GM19238 (cell line): ENCODE measurements at regions not wholly inside any gene's neighbourhood (a gene's known extent, or its start where the extent isn't known, plus 50 kb on each side); places are given as distances from the start of the nearest gene placed in this dataset.

Source experiments
- DNase-seq: peaks from one replicate; pipeline ENCODE4 v3.0.0; 2011; ENCODE audit warnings: low spot score; ENCODE audit not compliant: insufficient read length

- no peak for DNase-seq
These were observed 210.2 kb upstream of the TNP1 start for GRCh38 chr2:217070043-217070430.

GRCh38 chr2:217069263-217070042, 209.6 kb upstream of the TNP1 start:
- DNase-seq = no peak

DNA sequence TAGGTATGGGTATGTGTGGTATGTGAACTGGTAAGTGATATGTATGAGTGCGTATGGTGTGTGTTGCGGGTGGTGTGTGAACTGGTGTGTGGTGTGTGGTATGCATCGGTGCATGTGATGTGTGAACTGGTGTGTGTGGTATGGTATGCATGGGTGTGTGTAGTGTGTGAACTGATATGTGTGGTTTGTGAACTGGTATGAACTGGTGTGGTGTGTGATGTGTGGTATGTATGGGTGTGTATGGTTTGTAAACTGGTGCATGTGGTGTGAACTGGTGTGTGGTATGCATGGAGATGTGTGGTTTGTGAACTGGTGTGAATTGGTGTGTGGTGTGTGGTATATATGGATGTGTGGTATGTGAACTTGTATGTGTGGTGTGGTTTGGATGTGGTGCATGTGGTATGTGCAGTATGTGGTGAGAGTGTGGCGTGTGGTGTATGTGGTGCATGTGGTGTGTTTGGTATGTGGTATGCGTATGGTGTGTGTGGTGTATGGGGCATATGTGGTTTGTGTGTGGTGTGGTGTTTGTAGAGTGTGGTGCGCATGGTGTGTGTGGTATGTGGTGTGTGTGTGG, 208.9 kb upstream of the TNP1 start:
- no peak for DNase-seq

DNA sequence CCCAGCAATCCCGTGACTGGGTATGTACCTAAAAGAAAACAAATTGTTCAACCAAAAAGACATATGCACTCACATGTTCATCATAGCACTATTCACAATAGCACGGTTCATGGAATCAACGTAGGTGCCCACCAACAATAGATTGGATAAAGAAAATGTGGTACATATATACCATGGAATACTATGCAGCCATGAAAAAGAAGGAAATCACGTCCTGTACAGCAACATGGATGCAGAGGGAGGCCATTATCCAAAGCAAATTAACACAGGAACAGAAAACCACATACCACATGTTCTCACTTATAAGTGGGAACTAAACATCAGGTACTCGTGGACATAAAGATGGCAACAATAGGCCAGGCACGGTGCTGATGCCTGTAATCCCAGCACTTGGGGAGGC, 207.9 kb upstream of the TNP1 start:
- DNase-seq = no peak

DNA sequence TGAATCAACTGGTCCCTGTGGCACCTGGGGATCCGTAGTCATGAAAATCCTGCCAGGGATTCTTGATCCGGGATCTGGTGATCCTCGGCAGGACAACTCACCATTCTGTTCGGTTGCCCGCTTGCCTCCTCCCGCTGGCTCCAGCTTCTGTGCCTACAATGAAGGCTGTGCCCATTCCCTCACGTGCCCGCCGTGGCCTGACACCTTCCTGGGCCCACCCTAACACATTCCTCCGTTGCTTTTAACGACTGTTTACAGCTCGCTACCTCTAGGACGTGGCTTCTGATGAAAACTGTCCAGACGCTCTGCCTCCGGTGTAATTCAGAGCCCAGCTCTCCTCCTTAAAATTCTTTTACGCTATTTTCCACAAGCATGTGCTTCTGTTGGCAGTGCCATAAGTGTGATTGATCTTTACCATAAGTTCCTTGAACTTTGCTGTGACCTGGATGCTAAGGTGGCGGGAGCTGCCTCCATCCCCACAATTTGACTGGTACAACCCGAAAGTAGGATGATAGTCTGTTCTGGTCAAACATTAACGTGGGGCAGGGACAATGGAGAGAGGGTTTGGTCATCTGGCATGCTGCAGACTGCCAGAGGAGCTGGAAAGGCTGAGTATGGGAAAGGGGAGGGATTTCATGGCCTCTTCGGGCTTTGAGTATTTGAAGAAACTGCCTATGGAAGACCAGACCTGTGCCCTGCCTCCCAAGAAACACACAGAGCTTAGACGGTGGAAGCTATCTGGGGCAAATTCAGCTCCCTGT, 206.8 kb upstream of the TNP1 start:
- DNase-seq = no peak

DNA sequence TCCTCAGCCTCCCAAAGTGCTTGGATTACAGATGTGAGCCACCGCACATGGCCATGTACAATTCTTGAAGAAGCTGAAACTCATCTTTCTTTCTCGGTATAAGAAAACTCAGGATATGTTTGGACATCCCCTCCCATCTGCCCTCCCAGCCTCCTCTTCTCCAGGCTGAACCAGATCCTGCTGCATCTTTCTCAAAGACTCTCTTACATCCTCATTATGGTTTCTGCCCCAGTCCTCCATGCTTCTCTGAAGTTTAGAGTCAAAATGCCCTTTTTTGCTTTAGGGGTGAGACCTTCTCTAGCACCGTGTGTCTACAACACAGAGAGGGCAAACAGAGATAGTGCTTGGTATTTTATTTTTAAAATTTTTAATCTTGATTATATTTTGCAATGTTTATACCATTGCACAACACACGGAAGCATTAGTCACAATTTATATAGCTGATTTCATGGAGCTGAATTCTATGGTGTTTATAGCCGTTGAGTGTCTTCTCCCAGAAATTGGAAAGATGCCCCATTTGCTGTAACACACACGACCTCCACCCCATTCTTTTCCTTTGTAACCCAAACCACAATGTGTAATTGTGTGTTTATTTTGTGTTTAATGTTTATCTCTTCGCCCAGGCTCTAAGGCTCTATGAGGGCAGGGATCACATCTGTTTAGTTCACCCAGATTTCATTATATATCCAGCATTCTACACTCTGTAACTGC, 206.0 kb upstream of the TNP1 start:
- DNase-seq = no peak

DNA sequence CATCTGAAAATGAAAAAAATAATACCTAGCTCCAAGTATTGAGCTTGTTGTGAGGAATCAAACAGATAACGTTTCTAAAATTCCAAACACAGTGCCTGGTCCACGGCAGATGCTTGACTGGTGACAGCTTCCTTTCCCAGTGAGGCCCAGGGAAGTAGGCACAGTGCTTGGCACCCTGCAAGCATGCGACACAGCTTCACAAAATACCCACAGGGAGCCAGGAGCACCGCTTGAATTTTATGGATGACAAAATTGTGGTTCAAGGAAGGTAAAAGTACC, 205.1 kb upstream of the TNP1 start:
- DNase-seq = no peak

DNA sequence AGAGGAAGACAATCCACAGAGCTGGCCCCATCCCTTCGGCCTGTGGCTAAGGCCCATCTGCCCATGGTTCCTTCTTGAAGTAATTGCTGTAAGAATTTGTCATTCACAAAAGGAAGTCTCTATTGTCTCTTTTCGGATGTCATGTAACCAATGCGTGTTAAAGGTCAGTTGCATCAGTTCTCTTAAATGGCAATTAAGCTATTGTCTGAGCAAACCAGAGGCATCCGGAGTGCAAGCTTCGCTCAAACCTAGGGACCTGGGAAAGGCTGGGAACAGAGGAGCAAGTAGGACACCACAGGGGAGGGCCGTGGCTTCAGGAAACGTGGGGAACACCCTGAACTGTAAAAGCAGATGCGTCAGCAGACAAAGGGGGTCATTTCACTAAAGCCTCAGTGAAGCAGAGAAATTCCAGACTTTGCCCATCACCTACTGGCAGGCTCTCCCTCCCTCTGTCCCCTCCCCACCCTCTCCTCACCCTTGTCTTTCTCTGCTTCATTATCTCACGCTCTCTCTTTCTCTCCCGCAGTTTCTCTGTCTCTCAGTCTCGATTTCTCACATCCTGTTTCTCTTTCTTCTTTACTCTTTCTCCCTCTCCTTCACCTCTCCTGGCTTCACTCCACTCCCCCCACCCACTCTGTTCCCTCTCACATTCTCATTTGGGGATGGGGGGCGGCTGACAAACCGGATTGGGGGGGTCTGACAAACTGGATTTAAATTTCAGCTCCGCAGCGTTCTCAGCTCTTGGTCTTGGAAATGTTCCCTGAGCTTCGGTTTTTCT, 204.6 kb upstream of the TNP1 start:
- no peak for DNase-seq

DNA sequence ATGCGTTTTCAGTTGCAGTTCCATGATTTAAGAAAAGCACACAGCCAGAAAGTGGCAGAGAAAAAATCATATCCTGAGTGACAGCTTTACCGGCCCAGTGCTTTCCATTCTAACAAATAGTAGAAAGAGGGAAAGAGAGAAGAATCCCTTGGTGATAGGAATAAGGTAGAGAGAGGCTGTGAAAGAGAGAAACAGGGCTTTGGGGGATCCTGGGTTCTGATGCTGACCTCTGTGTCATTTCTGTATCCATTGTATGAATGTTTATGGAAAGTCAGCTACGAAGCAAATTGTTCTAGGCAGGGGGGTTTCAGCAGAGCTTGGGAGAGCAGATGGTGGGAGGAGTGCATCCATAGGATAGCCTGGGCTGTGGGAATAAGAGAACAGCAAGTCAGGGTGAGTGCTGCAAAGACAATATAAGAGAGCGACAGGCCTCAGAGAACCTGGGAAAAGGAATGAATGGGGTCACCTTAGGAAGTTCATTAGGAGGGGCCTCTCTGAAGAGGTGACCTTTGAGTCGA, 203.4 kb upstream of the TNP1 start:
- no peak for DNase-seq

GRCh38 chr2:217062768-217063167, 202.9 kb upstream of the TNP1 start:
- no peak for DNase-seq

DNA sequence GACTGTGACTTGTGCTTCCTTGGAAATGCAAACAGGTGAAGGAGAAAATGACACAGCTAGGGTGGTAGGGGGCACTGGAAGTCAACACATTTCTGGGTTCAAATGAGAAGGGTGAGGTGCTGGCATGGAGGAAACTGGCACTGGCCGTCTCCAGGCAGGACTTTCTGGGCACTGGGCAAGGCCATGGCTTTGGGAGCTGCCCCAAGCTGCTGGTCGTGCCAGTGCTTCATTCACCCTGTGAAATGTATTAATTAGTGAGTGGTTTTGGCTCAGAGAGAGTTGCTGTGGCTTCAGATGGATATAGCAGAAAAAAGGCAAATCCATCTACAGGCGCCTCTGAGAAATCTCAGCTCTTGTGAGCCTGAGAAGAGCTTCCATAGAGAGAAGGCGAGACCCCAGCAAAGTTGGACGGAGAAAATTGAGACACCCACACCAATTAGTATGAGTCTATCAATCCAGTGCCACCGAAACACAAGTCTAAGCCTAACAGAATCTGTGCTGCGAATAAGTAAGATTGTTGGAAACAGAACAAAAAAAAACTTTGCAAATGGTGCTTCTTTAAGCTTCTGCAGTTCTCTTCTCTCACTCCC, 202.1 kb upstream of the TNP1 start:
- no peak for DNase-seq

- no peak for DNase-seq
These were observed 201.2 kb upstream of the TNP1 start for GRCh38 chr2:217060951-217061547.

DNA sequence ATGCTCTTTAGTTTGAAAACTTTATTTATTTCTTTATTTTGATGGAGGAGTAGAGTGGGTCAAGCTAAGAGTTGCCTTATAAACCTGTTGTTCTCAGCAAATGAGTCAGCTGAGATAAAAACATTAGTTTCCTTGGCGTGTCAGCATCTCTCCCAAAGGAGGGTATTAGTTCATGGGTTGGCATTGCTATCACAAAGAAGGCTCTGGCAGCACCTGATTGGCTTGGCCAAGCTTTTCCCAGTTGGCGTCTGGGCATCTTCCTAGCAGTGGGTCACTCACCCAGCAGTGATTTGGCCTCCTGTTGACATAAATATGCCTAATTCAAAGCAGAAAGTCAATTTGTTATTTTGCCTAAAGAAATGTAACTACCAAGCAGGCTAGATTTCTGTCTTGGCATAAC, 200.7 kb upstream of the TNP1 start:
- DNase-seq = no peak

- DNase-seq = no peak
These were observed 199.2 kb upstream of the TNP1 start for GRCh38 chr2:217058791-217059755.

DNA sequence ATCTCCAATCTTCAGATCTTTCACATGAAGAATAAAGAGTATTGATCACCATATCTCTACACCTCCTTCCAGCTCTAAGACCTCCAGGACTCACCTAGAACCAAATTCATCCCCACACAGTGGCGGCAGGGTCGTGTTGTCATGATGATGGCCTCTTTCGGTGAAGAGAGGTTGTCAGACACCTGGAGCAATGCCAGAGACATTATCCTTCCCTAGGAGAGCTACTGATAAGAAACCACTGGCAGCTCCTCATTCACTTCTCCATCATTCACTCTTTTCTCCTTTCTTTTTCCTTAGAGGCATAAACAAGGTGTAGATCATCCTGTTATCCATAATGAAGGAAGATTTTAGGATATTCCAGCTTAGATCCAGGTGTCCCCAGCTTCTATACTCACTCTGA, 197.9 kb upstream of the TNP1 start:
- no peak for DNase-seq

DNA sequence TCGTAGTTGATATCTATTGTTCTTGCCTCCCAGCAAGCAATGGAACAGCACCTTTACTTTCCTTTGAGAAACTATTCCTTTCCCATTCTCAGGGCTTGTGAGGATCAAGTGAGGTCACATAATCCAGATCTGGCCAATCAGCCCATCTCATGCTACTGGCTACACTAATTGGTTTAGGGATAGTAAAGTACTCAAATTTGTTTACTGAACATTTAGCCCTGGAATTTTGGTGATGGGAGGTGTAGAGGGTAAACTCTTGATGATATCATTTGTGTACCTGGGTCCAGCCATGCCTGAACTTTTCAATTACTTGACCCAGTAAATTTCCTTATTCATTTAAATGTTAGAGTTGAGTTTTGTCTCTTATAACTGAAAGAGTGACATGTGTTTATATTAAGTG, 195.8 kb upstream of the TNP1 start:
- no peak for DNase-seq

- DNase-seq = no peak
These were observed 194.9 kb upstream of the TNP1 start for GRCh38 chr2:217054791-217055190.

DNA sequence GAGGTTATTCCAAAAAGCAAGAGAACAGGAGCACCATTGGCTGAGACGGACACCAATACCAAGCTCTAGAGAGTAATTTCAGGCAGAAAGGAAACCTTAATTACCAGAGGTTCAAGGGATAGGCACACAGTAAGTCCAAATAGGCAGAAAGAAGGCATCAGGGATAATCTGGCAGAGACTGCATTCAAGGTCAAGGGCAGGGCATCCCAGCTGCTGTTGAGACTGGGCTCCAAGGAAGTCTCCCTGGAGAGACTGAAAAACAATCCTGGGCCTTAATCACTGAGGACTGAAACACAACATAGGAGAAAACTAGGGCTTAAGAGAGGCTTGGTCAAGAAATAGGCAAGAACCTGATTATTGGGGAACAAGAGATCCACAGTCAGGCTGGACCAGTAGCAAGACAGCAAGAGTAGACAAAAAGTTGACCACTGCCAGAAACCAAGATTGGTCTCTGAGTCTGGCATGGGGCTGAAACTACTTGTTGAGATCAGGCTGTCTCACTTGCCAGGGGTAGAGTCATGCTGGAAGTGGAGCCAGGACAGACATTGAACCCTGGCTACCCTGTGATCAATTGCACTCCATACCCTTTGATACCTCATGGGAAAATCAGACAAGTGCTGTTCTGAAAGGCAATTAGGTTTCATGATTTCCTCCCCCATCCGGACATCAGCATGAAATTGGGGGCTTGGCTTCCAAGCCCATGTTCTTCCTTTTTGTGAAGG, 193.2 kb upstream of the TNP1 start:
- no peak for DNase-seq

DNA sequence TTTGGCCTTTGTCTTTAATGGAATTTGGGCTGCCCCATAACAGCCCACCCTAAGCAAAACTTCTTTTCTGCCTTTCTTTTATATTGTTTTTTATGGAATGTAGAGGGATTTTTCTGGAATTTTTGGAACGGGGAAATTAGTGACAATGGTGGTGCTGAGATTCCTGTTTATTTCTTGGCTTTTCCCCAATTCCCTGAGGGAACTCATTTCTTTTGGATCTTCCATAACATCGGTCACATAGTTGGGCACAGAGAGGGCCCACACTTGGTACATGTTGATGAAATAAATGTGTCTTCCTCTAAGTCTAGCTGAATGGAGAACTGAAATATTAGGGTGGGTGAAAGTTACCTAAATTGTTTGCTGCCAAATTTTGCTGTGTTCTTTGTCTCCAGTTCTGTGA, 191.6 kb upstream of the TNP1 start:
- DNase-seq = no peak
